ENCODE measurements at regions not wholly inside any gene's neighbourhood (a gene's known extent, or its start where the extent isn't known, plus 50 kb on each side); places are given as distances from the start of the nearest gene placed in this dataset.

DNA sequence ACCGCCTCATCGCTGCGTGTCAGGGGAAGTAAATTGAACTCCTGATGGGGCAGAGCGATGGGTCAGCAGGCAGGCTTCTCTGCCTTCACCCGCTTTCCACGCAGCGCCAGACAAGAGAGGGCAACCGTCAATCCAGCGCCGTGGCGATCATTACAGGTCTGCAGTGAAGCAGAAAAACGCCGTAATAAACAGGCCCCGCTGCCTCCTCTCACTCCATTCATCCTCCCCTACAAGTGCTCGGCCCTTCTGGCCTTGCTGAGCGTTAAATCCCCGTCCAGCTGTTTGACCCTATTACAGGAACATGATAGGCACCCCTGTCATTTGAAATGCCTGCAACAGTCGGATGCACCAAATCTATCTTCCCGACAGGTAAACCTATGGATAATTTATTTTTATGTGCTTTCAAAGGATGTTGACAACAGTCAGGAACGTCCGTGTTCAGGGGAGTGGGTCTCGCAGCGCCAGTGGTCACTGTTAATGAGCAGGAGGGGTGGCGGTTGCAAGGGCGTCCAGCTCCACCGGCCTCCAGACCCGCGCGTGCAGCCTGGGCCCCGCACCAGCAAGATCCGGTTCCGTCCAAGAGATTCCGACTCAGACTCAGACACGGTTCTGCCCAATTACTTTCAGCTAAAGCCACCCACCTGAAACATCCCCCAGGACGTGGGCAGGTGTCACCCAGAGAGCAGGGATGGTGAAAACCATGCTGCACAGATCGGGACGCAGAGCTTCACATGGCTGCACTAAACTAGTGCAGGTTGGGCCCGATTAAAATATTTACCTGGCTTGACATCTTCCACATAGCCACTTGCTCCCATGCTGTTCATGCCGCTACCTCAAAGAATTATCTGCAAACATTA lies 508.0 kb upstream of the MGMT start:
- TF ChIP-seq, protein P1, sequence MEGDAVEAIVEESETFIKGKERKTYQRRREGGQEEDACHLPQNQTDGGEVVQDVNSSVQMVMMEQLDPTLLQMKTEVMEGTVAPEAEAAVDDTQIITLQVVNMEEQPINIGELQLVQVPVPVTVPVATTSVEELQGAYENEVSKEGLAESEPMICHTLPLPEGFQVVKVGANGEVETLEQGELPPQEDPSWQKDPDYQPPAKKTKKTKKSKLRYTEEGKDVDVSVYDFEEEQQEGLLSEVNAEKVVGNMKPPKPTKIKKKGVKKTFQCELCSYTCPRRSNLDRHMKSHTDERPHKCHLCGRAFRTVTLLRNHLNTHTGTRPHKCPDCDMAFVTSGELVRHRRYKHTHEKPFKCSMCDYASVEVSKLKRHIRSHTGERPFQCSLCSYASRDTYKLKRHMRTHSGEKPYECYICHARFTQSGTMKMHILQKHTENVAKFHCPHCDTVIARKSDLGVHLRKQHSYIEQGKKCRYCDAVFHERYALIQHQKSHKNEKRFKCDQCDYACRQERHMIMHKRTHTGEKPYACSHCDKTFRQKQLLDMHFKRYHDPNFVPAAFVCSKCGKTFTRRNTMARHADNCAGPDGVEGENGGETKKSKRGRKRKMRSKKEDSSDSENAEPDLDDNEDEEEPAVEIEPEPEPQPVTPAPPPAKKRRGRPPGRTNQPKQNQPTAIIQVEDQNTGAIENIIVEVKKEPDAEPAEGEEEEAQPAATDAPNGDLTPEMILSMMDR (IDR thresholded peaks at IDR 0.05; ENCODE audit: poor library complexity): no peak
- TF ChIP-seq EZH2 (IDR thresholded peaks at IDR 0.05; ENCODE audit: borderline replicate concordance) (no peak), EZH2phosphoT487 (IDR thresholded peaks at IDR 0.05; ENCODE audit: low read depth, severe bottlenecking, unreplicated experiment) (no peak)
